Activated CD8-positive, alpha-beta T cell treated with anti-CD3 and anti-CD28 coated beads for 36 hours (primary cell): ENCODE measurements at regions not wholly inside any gene's neighbourhood (a gene's known extent, or its start where the extent isn't known, plus 50 kb on each side); places are given as distances from the start of the nearest gene placed in this dataset.

ENCODE experiments used
- ATAC-seq: fragments of 200-7000 bp; cut with Tn5 transposase; one replicate; pipeline ENCODE4 v1.10.0; 2021; ENCODE audit warnings: mild to moderate bottlenecking, moderate library complexity
- CTCF ChIA-PET: fragments of 350-600 bp; sonication (Branson Sonifier 250); formaldehyde crosslinking; loops from one replicate; lab custom pipeline; 2021; ENCODE audit warnings: antibody characterized with exemption; lab: Charles Lee
- POLR2A ChIA-PET: fragments of 350-600 bp; sonication (Branson Sonifier 250); formaldehyde crosslinking; loops from one replicate; lab custom pipeline; 2021; ENCODE audit warnings: antibody characterized with exemption; lab: Charles Lee
- DNase-seq: peaks from one replicate; pipeline ENCODE4 v3.0.0-alpha.2; 2020
- H3K27ac Mint-ChIP-seq: one replicate; pipeline ENCODE4 v1.8.0; 2021; ENCODE audit warnings: mild to moderate bottlenecking, mixed read lengths
- H3K27me3 Mint-ChIP-seq: one replicate; pipeline ENCODE4 v1.8.0; 2021; ENCODE audit warnings: mixed read lengths
- H3K36me3 Mint-ChIP-seq: one replicate; pipeline ENCODE4 v1.8.0; 2021; ENCODE audit warnings: low read depth, mixed read lengths
- H3K4me1 Mint-ChIP-seq: one replicate; pipeline ENCODE4 v1.8.0; 2021; ENCODE audit warnings: low read depth, mixed read lengths
- H3K4me3 Mint-ChIP-seq: one replicate; pipeline ENCODE4 v1.8.0; 2021; ENCODE audit warnings: mild to moderate bottlenecking, moderate library complexity, mixed read lengths
- H3K9me3 Mint-ChIP-seq: one replicate; pipeline ENCODE4 v1.8.0; 2021; ENCODE audit warnings: mixed read lengths
- intact Hi-C: fragments of 100-400 bp; cut with micrococcal nuclease; formaldehyde crosslinking; loops from one replicate; pipeline ENCODE4 v1.10.0; 2022
- TF ChIP-seq, protein P1 (sequence below): fragments of 200-600 bp; IDR thresholded peaks from one replicate; pipeline ENCODE4 v1.8.0; 2022; ENCODE audit warnings: antibody characterized with exemption, mild to moderate bottlenecking

DNA sequence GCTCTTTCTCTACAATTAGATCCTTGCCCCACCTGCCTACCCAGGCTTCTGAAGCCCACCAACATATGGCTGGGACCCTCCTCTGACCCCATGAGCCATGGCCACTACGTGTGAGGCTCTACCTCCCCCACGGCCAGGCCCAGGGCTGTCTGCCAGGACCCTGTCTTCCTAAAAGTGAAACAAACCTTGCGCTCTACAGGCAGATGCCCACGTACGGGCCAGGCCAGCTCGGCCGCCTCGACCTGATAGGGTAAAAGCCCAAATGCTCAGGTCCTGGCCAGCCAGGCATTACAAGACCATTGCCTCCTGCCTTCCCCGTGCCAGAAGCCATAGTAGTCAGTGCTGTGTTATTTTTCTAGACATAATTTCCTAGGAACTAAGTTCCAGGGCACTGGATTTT, 1496.4 kb downstream of the BRD1 start:
- ChIA-PET POLR2A (no interaction called here), CTCF (no interaction called here)
- no peak overlapping the region for H3K4me3 Mint-ChIP-seq
- DNase-seq, result no peak
- TF ChIP-seq, protein P1, sequence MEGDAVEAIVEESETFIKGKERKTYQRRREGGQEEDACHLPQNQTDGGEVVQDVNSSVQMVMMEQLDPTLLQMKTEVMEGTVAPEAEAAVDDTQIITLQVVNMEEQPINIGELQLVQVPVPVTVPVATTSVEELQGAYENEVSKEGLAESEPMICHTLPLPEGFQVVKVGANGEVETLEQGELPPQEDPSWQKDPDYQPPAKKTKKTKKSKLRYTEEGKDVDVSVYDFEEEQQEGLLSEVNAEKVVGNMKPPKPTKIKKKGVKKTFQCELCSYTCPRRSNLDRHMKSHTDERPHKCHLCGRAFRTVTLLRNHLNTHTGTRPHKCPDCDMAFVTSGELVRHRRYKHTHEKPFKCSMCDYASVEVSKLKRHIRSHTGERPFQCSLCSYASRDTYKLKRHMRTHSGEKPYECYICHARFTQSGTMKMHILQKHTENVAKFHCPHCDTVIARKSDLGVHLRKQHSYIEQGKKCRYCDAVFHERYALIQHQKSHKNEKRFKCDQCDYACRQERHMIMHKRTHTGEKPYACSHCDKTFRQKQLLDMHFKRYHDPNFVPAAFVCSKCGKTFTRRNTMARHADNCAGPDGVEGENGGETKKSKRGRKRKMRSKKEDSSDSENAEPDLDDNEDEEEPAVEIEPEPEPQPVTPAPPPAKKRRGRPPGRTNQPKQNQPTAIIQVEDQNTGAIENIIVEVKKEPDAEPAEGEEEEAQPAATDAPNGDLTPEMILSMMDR, result no peak
- H3K4me1 Mint-ChIP-seq, result no peaks in the 10 kb centered on the region
- no peak overlapping the region for H3K27ac Mint-ChIP-seq
- intact Hi-C loops, result no loop called here
- ATAC-seq, result no peak
- H3K36me3 Mint-ChIP-seq, result no peaks in the 10 kb centered on the region
- peaks cover 7% of the 10 kb centered on the region for H3K9me3 Mint-ChIP-seq
- H3K27me3 Mint-ChIP-seq, result no peaks in the 10 kb centered on the region

DNA sequence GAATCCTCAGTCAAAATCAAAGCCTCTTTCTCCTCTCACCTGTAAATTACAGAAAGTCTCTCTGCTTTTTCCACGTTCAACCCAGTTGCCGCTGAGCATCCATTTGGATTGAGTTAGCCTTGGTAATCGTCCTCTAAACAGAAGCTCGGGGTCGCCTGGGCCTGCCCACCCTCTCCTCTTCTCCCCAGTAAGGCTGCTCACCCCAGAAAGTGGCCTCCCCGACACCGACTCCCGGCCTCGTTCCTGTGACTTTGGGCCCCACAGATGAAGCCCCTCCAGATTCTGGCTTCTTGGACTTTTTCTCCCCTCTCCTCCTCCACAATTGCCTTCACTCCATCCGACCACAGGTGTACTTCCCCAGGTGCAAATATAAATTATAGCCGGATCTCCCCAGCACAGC, 1500.0 kb downstream of the BRD1 start:
- Mint-ChIP-seq H3K4me3 (no peak overlapping the region), H3K27ac (no peak overlapping the region), H3K9me3 (peaks cover 14% of the 10 kb centered on the region), H3K4me1 (no peaks in the 10 kb centered on the region), H3K36me3 (no peaks in the 10 kb centered on the region), H3K27me3 (no peaks in the 10 kb centered on the region)
- ChIA-PET CTCF (no interaction called here), POLR2A (no interaction called here)
- ATAC-seq (no peak), DNase-seq (no peak)
- intact Hi-C loops, result no loop called here
- TF ChIP-seq, protein P1, result no peak

DNA sequence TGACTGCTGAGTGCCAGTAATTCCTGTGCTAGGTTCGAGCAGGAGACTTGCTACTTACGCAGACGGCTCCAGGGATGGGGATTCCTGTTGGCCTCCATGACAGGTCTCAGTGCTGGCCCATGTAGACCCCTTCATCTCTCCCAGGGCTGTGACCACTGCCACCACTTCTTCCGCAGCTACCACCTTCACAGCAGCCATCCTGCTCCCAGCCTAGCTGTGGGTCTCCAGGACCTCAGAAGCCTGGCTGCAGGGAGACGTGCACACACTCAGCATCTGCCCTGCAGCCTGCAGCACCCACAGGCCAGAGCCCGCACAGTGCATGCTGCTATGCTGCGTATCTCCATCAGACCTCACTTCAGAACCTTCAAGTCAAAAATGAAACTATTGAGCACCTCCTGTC, 1503.9 kb downstream of the BRD1 start:
- CTCF ChIA-PET, result no interaction called here
- no peak for ATAC-seq

DNA sequence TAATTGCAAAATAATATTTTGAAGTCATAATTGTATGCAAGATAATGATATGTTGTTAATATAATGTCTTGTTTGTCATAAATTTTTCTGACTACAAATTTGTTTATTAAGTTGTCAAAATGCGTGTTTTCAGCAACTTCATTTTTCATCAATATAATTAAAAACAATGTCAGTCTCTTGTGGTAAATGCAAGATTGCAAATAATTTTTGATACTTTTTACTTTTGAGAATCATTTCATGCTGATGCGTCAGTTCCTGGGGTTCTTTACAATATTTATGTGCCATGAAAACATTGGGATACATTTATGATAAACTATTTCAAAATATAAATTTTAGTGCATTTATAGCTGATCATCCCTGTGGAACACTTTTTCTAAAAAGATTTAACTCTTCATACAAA, 1504.8 kb downstream of the BRD1 start:
- ChIA-PET POLR2A (no interaction called here), CTCF (no interaction called here)
- ATAC-seq, result no peak
- H3K27ac Mint-ChIP-seq, result no peak overlapping the region
- no peak overlapping the region for H3K4me3 Mint-ChIP-seq
- no peak for DNase-seq
- H3K36me3 Mint-ChIP-seq, result no peaks in the 10 kb centered on the region
- peaks cover 7% of the 10 kb centered on the region for H3K9me3 Mint-ChIP-seq
- TF ChIP-seq, protein P1, result no peak
- peaks cover 2% of the 10 kb centered on the region for H3K27me3 Mint-ChIP-seq
- intact Hi-C loops, result no loop called here
- H3K4me1 Mint-ChIP-seq, result no peaks in the 10 kb centered on the region

More for the DNA sequence above, 1503.9 kb downstream of the BRD1 start:
- Mint-ChIP-seq H3K27me3 (peaks cover 2% of the 10 kb centered on the region), H3K4me1 (no peaks in the 10 kb centered on the region), H3K27ac (no peak overlapping the region), H3K36me3 (no peaks in the 10 kb centered on the region), H3K4me3 (no peak overlapping the region), H3K9me3 (peaks cover 8% of the 10 kb centered on the region)
- intact Hi-C loops, result no loop called here
- POLR2A ChIA-PET, result no interaction called here
- TF ChIP-seq, protein P1, result no peak
- no peak for DNase-seq

DNA sequence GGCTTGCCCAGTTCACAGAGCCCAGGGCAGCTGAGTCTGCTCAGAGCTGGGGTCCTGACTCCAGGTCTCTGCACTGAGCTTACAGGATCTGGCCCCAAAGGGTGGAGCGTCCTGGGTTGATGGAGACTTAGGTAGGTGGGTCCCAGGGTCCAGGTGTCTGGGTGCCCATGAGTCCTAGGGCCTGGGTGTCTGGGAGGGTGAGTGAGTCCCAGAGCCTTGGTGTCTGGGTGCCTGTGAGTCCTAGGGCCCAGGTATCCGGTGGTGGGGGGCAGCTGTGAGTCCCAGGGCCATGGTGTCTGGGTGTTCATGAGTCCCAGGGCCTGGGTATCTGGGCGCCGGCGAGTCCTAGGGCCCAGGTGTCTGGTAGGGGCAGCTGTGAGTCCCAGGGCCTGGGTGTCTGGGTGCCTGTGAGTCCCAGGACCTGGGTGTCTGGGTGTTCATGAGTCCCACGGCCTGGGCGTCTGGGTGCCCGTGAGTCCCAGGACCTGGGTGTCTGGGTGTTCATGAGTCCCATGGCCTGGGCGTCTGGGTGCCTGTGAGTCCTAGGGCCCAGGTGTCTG, 1505.6 kb downstream of the BRD1 start:
- ChIA-PET POLR2A (no interaction called here), CTCF (no interaction called here)
- intact Hi-C loops, result no loop called here
- no peaks in the 10 kb centered on the region for H3K36me3 Mint-ChIP-seq
- DNase-seq (no peak), ATAC-seq (no peak)
- H3K9me3 Mint-ChIP-seq, result peaks cover 7% of the 10 kb centered on the region
- peaks cover 2% of the 10 kb centered on the region for H3K27me3 Mint-ChIP-seq
- no peak overlapping the region for H3K4me3 Mint-ChIP-seq
- TF ChIP-seq, protein P1, result no peak
- no peak overlapping the region for H3K27ac Mint-ChIP-seq
- H3K4me1 Mint-ChIP-seq, result no peaks in the 10 kb centered on the region
